ENCODE measurements at regions not wholly inside any gene's neighbourhood (a gene's known extent, or its start where the extent isn't known, plus 50 kb on each side); places are given as distances from the start of the nearest gene placed in this dataset.

GRCh38 chr7:155398944-155399343, 59.0 kb upstream of the EN2 start:
- H3K36me3 ChIP-seq: no peaks in the 10 kb centered on the region
- H3K9me3 ChIP-seq: no peaks in the 10 kb centered on the region
- ATAC-seq (no peak), DNase-seq (no peak)
- H3K4me1 ChIP-seq: no peaks in the 10 kb centered on the region
- H3K27me3 ChIP-seq: peaks cover 0 to 82% of the 10 kb centered on the region in 2 donors
- H3K27ac ChIP-seq: no peak overlapping the region
- intact Hi-C loops (cut with DNase I): no loop called here
- no peak for TF ChIP-seq CTCF (IDR thresholded peaks at IDR 0.05)
- H3K4me3 ChIP-seq: no peak overlapping the region

- ATAC-seq: no peak
Observed at GRCh38 chr7:155399577-155399976, 58.4 kb upstream of the EN2 start.

GRCh38 chr7:155401231-155401630, 56.7 kb upstream of the EN2 start:
- TF ChIP-seq CTCF (IDR thresholded peaks at IDR 0.05): no peak
- no peaks in the 10 kb centered on the region for H3K36me3 ChIP-seq
- ATAC-seq (no peak), DNase-seq (no peak)
- H3K4me3 ChIP-seq: no peak overlapping the region
- intact Hi-C loops (cut with DNase I): no loop called here
- no peak overlapping the region for H3K27ac ChIP-seq
- H3K9me3 ChIP-seq: no peaks in the 10 kb centered on the region
- peaks cover 8 to 83% of the 10 kb centered on the region in 2 donors for H3K27me3 ChIP-seq
- no peaks in the 10 kb centered on the region for H3K4me1 ChIP-seq

More at GRCh38 chr7:155399577-155399976, 58.4 kb upstream of the EN2 start:
- TF ChIP-seq CTCF (IDR thresholded peaks at IDR 0.05): no peak
- intact Hi-C loops (cut with DNase I): no loop called here
- no peaks in the 10 kb centered on the region for H3K36me3 ChIP-seq
- H3K9me3 ChIP-seq: no peaks in the 10 kb centered on the region
- H3K4me1 ChIP-seq: no peaks in the 10 kb centered on the region
- no peak overlapping the region for H3K4me3 ChIP-seq
- DNase-seq: no peak
- peaks cover 0 to 82% of the 10 kb centered on the region in 2 donors for H3K27me3 ChIP-seq
- H3K27ac ChIP-seq: no peak overlapping the region

- ATAC-seq: no peak
- peaks cover 8 to 82% of the 10 kb centered on the region in 2 donors for H3K27me3 ChIP-seq
- intact Hi-C loops (cut with DNase I): no loop called here
Observed at GRCh38 chr7:155401884-155402283, 56.0 kb upstream of the EN2 start.

GRCh38 chr7:155402941-155403340, 55.0 kb upstream of the EN2 start:
- Histone ChIP-seq H3K36me3 (no peaks in the 10 kb centered on the region), H3K4me1 (no peaks in the 10 kb centered on the region), H3K27ac (no peak overlapping the region), H3K27me3 (peaks cover 8 to 81% of the 10 kb centered on the region in 2 donors), H3K4me3 (no peak overlapping the region), H3K9me3 (no peaks in the 10 kb centered on the region)
- intact Hi-C loops (cut with DNase I): no loop called here
- ATAC-seq (no peak), DNase-seq (no peak)
- TF ChIP-seq CTCF (IDR thresholded peaks at IDR 0.05): no peak

More at GRCh38 chr7:155401884-155402283, 56.0 kb upstream of the EN2 start:
- Histone ChIP-seq H3K9me3 (no peaks in the 10 kb centered on the region), H3K4me3 (no peak overlapping the region), H3K36me3 (no peaks in the 10 kb centered on the region), H3K4me1 (no peaks in the 10 kb centered on the region), H3K27ac (no peak overlapping the region)
- DNase-seq: no peak
- TF ChIP-seq CTCF (IDR thresholded peaks at IDR 0.05): no peak
